CMK (cell line): ENCODE measurements at regions not wholly inside any gene's neighbourhood (a gene's known extent, or its start where the extent isn't known, plus 50 kb on each side); places are given as distances from the start of the nearest gene placed in this dataset.
A peak's percentile ranks its signal among the peaks of the same experiment; 100 is the strongest.

Experiments used
- DNase-seq: peaks from one replicate; pipeline ENCODE4 v3.0.0-alpha.2; 2010; ENCODE audit warnings: low read depth

DNA sequence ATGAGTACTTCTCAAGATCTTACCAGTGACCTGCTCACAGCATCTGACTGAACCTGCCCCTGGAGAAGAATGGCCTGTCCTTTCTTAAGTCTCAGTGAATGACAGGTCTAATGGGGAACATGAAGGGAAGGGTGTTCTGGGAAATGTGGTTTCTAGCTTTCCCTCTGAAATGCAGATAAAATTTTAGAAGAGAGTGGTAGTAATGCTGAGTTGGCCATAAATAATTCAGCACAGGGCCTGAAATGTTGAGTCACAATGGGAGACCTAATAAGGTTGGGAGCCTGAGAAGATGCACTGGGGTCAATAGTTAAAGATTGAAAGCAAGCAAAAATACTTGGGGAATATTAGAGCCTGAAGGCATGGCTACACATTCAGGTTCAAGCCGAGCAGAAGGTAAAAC, 214.9 kb upstream of the ARHGAP24 start:
- DNase-seq = no peak

DNA sequence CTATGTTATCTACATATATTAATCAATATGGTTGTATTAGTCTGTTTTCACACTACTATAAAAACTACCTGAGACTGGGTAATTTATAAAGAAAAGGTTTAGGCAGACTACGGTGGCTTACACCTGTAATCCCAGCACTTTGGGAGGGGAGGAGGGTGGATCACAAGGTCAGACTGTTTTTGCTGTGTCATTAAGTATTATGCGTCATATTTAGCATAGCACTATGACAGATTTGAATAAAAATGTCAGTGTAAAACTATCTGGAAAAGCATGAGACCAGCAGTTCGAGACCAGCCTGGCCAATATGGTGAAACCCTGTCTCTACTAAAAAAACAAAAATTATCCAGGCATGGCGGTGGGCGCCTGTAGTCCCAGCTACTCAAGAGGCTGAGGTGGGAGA, 209.7 kb upstream of the ARHGAP24 start:
- no peak for DNase-seq

DNA sequence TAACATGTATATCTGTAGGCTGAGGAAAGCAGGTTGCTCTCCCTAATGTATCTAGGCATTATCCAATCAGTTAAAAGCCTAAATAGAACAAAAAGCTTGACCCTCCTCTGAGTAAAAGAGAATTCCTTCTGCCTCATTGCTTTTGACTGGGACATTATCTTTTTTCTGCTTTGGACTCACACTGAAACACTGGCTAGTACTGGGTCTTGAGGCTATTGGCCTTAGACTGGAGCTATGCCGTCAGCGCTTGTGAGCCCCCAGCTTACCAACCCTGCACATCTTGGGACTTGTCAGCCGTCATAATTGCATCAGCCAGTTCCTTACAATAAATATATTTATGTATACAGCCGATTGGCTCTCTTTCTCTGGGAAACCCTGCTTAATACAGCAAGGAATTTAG, 206.8 kb upstream of the ARHGAP24 start:
- DNase-seq = no peak

- no peak for DNase-seq
Observed at GRCh38 chr4:85268961-85269360, 206.0 kb upstream of the ARHGAP24 start.

DNA sequence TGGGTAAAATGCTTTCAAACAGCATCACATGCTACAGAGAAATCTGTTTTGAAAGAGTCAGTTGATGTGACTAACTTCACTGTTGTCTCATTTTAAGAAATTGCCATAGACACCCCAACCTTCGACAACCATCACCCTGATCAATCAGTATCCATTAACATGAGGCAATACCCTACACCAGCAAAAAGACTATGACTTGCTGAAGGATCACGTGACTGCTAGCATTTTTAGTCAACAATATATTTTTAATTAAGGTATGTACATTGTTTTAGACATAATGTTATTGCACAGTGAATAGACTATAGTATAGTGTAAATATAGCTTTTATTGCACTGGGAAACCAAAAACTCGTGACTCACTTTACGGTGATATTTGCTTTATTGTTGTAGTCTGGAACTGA, 200.0 kb upstream of the ARHGAP24 start:
- no peak for DNase-seq

GRCh38 chr4:85280963-85281362, 194.0 kb upstream of the ARHGAP24 start:
- no peak for DNase-seq

DNA sequence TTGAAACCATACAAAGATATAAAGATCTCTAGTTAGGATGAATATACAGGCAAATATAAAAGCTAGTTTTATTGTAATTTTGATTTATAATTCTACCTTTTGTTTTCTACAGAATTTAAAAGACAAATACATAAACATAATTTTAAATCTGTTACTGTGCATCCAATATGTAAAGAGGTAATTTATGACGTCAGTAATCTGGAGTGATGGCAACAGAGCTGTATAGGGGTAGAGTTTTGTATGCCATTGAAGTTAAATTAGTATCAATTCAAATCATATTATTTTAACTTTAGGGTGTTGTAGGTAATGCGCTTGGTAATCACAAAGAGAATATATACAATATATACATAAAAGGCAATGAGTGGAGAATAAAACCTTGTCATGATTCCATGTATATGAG, 183.7 kb upstream of the ARHGAP24 start:
- DNase-seq = no peak

GRCh38 chr4:85298037-85298436, 176.9 kb upstream of the ARHGAP24 start:
- no peak for DNase-seq

GRCh38 chr4:85302193-85302736, 172.7 kb upstream of the ARHGAP24 start:
- no peak for DNase-seq

GRCh38 chr4:85302756-85303155, 172.2 kb upstream of the ARHGAP24 start:
- no peak for DNase-seq

GRCh38 chr4:85318415-85318814, 156.5 kb upstream of the ARHGAP24 start:
- DNase-seq = no peak

DNA sequence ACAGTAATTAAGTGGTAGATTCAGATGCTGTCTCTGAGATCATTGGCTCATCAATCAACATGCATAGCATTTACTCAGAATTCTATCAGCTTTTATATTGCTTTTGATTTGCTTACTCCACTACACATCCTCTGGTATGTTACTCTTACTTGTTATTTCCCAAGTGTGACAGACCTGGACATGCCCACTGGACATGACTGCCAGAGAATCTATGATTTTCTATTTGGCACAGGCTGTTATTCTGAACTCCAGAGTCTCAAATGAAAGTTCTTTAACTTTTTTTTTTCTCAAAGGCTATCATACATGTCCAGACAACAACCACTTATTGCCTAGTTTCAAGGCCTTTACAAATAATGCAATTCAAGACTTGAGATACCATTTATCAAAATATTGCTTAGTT, 116.1 kb upstream of the ARHGAP24 start:
- no peak for DNase-seq

DNA sequence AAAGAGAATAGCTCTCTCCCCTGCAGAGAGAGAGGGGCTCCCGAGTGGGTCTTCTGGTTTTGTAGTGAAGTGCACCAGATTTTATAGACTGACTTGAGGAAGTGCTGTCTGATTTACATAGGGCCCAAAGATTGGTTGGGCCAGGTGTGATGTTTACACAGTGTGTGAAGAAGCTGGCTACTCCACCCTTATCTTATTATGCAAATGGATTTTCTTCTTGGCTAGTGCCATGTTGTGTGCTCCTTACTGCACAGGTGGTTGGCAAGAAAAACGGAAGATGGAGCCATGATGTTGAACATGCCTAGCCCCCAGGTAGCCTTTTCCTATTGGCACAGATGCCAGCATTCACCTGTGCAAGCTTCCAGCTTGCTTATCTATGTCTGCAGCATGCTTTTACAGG, 112.4 kb upstream of the ARHGAP24 start:
- DNase-seq = no peak

- DNase-seq = no peak
Observed at GRCh38 chr4:85367815-85368214, 107.1 kb upstream of the ARHGAP24 start.

- peak; percentile 3 for DNase-seq
Observed at GRCh38 chr4:85368240-85368639, 106.7 kb upstream of the ARHGAP24 start.

DNA sequence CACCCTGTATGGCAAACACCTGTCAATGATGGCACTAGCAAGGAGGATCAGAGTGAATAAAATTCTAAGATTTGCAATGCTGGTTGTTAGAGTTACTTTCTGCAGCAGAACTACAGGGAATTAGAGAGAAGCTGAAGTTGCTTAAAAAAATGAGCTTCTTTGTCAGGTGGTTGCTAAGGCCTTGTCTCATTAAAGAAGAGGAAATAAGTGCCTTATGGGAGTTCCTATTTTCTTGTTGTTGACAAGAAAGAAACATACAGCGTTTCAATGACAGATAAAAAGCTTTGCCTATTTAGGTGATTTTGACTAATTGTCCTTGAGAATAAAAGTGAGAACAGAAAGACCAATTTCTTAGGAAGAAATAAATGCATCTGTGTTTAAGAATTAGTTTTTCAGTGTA, 106.0 kb upstream of the ARHGAP24 start:
- DNase-seq = no peak

DNA sequence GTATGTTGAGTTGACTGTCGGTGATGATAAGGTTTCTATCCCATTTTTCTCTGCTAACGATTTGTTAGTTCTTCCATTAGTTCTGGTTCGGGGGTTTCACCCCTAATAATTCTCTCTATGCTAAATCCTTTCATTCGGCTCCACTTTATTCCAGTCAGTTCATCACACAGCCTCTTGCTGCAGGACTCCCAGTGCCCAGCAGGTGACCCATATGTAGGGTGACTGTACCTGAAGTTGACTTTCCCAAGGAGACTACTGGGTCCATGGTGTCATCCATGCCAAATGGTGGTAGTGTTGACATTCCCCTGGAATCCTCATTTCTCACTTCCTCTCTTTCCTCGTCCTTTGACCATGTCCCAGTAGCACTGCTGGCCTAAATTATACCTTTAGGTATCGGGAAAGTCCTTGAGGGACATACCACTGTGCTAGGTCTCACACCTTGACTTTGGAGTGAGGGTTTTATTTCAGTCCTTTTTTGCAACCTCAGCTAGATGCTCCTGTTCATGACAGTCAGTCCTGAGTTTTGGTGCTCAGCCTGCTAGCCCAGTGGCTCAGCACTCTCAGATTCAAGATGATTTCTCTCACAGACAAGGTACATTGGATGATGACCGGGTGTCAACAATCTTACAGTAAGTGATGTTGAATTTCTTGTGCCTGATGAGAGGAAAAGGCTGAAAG, 105.1 kb upstream of the ARHGAP24 start:
- no peak for DNase-seq

- peak; percentile 27 for DNase-seq
Observed at GRCh38 chr4:85370400-85371032, 104.4 kb upstream of the ARHGAP24 start.

DNA sequence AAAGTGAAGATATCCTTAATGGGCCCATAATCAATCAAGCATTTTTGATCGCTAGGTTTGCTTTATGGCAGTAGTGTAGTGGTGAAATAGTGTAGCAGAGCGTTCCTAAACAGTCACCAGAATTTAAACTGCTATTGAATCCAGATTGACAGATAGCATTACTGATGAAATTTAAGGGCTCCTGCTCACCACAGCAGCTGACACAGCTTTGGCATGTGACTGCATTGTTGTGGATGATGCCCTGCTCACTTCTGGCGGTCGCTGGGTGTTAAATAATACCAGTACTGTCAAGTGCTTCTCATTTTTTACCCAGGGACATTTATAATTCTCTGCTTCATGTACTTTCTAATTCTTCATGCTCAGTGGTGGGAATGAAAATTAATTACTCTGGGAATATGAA, 102.0 kb upstream of the ARHGAP24 start:
- DNase-seq = no peak

DNA sequence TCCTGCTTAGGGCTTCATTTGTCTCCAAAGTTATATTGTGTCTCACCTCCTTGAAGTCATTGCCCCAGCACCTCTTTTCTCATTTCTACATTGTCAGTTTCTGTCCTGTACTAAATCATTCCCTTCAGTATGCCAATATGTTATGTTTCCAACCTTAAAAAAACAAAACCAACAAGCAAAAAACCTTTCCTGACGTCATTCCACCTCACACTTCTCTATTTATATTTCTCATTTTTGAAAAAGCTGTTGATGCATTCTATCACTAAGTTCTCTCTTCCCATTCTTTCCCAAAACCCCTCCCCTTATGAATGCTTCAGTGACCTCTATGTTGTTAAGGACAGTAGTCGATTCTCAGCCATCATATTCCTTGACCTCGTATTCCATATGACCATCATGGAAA, 98.7 kb upstream of the ARHGAP24 start:
- no peak for DNase-seq

- DNase-seq = no peak
Observed at GRCh38 chr4:85381968-85382367, 93.0 kb upstream of the ARHGAP24 start.

GRCh38 chr4:85391071-85391470, 83.9 kb upstream of the ARHGAP24 start:
- no peak for DNase-seq

DNA sequence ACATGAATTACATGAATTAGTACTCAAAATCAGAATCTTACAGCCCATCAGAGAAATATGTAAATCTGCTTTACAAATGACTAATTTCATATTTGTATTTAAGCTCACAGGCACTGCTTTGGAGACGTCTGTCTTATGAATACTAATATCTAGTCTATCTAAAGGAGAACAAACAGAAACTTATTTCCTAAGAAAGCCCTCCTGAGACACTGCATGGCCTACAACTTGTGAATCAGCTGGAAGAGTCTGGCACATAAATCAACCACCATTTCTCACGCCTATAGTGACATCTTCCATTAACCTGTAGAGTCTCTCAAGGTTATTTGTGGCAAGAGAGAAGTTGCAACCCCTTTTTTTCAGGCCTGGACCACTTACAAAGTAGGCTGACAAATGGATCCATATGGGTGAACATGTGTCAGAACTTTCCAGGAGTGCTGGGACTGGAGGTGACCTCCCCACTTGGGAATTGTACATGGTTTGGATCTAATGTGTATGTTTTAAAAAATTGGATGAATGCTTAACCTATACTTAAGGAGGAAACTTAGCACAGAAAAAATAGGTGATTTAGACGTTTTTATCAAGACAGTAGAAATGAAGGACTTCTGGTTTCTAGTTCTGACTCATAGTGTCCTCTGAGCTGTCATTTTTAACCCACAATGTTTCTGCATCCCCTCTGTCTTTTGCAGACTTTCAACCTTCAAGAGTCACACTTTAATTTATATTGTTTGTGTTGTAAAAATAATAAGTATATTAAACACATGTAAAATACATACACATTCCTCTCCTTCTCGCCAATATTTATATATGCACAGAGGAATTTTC, 83.2 kb upstream of the ARHGAP24 start:
- no peak for DNase-seq
